Mesothelial cell of epicardium (in vitro differentiated cells): ENCODE measurements at regions not wholly inside any gene's neighbourhood (a gene's known extent, or its start where the extent isn't known, plus 50 kb on each side); places are given as distances from the start of the nearest gene placed in this dataset.

Experiments
- DNase-seq, 2 experiments: peaks; one replicate each; pipeline ENCODE4 v3.0.0; 2021; ENCODE audit warnings: low spot score in 2 of 2; ENCODE audit not compliant: unreplicated experiment in 2 of 2
- H3K27ac Mint-ChIP-seq: 2 replicates; pipeline ENCODE4 v1.8.0; 2021; ENCODE audit warnings: mixed read lengths
- H3K27me3 Mint-ChIP-seq: 2 replicates; pipeline ENCODE4 v1.8.0; 2021; ENCODE audit warnings: low read depth, mixed read lengths
- H3K36me3 Mint-ChIP-seq: 2 replicates; pipeline ENCODE4 v1.8.0; 2021; ENCODE audit warnings: mixed read lengths
- H3K4me1 Mint-ChIP-seq: 2 replicates; pipeline ENCODE4 v1.8.0; 2021; ENCODE audit warnings: mixed read lengths
- H3K4me3 Mint-ChIP-seq: 2 replicates; pipeline ENCODE4 v1.8.0; 2021; ENCODE audit warnings: mild to moderate bottlenecking, moderate library complexity, mixed read lengths
- H3K9me3 Mint-ChIP-seq: 2 replicates; pipeline ENCODE4 v1.8.0; 2021; ENCODE audit warnings: mixed read lengths
- CTCF ChIP-seq: fragments of 200-600 bp; sonication (generic); IDR thresholded peaks from one replicate; pipeline ENCODE4 v1.5.0; 2021; ENCODE audit warnings: antibody characterized with exemption; ENCODE audit not compliant: unreplicated experiment

- Mint-ChIP-seq H3K9me3 (no peaks in the 10 kb centered on the region), H3K27ac (no peak overlapping the region), H3K36me3 (no peaks in the 10 kb centered on the region), H3K27me3 (peaks cover 8% of the 10 kb centered on the region), H3K4me1 (no peaks in the 10 kb centered on the region), H3K4me3 (no peak overlapping the region)
- DNase-seq: no peak
- no peak for TF ChIP-seq CTCF
These were observed 479.4 kb downstream of the IRS2 start for GRCh38 chr13:109307027-109307426.

GRCh38 chr13:109301726-109302125 lies 484.7 kb downstream of the IRS2 start:
- DNase-seq: no peak
- H3K4me1 Mint-ChIP-seq: no peaks in the 10 kb centered on the region
- peaks cover 5% of the 10 kb centered on the region for H3K9me3 Mint-ChIP-seq
- peaks cover 5% of the 10 kb centered on the region for H3K27me3 Mint-ChIP-seq
- TF ChIP-seq CTCF: no peak
- no peak overlapping the region for H3K4me3 Mint-ChIP-seq
- no peak overlapping the region for H3K27ac Mint-ChIP-seq
- no peaks in the 10 kb centered on the region for H3K36me3 Mint-ChIP-seq

GRCh38 chr13:109301276-109301675 lies 485.1 kb downstream of the IRS2 start:
- H3K36me3 Mint-ChIP-seq: no peaks in the 10 kb centered on the region
- no peaks in the 10 kb centered on the region for H3K4me1 Mint-ChIP-seq
- no peak for DNase-seq
- no peak overlapping the region for H3K4me3 Mint-ChIP-seq
- peaks cover 7% of the 10 kb centered on the region for H3K9me3 Mint-ChIP-seq
- TF ChIP-seq CTCF: no peak
- H3K27me3 Mint-ChIP-seq: peaks cover 5% of the 10 kb centered on the region
- no peak overlapping the region for H3K27ac Mint-ChIP-seq

GRCh38 chr13:109297628-109298027 lies 488.8 kb downstream of the IRS2 start:
- TF ChIP-seq CTCF: no peak
- H3K9me3 Mint-ChIP-seq: peaks cover 7% of the 10 kb centered on the region
- H3K27me3 Mint-ChIP-seq: peaks cover 3% of the 10 kb centered on the region
- no peak overlapping the region for H3K27ac Mint-ChIP-seq
- no peaks in the 10 kb centered on the region for H3K36me3 Mint-ChIP-seq
- DNase-seq: no peak
- no peaks in the 10 kb centered on the region for H3K4me1 Mint-ChIP-seq
- no peak overlapping the region for H3K4me3 Mint-ChIP-seq

GRCh38 chr13:109293166-109293565 lies 493.2 kb downstream of the IRS2 start:
- Mint-ChIP-seq H3K27me3 (no peaks in the 10 kb centered on the region), H3K36me3 (no peaks in the 10 kb centered on the region), H3K4me1 (no peaks in the 10 kb centered on the region), H3K4me3 (no peak overlapping the region), H3K9me3 (peaks cover 7% of the 10 kb centered on the region), H3K27ac (no peak overlapping the region)
- no peak for DNase-seq
- TF ChIP-seq CTCF: no peak

GRCh38 chr13:109288151-109288709 lies 498.2 kb downstream of the IRS2 start:
- Mint-ChIP-seq H3K36me3 (no peaks in the 10 kb centered on the region), H3K27ac (no peak overlapping the region), H3K9me3 (no peaks in the 10 kb centered on the region), H3K4me1 (no peaks in the 10 kb centered on the region), H3K27me3 (no peaks in the 10 kb centered on the region), H3K4me3 (no peak overlapping the region)
- no peak for TF ChIP-seq CTCF
- no peak for DNase-seq
